ENCODE measurements at regions not wholly inside any gene's neighbourhood (a gene's known extent, or its start where the extent isn't known, plus 50 kb on each side); places are given as distances from the start of the nearest gene placed in this dataset.

DNA sequence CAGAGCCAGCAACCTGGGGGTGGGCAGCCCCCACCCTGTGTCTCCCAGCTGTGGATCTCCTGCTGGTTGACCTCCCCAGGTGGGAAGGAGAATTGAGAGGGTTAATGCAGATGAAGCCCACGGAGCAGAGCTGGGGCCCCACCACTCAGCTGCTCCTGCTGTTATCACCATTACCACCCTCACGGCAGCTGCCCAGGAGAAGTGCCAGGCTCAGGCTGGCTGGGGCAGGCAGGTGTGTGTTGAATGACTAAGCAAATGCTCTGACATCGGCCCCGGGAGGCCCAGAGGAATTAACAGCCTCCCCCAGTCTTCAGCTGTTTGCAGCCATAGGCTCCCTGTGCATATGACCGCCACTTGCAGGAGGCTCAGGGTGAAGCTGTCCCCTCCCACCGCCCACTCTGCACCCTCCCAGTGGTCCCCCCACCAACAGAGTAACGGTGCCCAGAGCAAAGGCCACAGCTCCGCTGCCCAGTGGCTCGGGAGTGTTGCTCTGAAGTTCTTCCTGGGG lies 133.8 kb downstream of the CPZ start:
- TF ChIP-seq, protein P1, sequence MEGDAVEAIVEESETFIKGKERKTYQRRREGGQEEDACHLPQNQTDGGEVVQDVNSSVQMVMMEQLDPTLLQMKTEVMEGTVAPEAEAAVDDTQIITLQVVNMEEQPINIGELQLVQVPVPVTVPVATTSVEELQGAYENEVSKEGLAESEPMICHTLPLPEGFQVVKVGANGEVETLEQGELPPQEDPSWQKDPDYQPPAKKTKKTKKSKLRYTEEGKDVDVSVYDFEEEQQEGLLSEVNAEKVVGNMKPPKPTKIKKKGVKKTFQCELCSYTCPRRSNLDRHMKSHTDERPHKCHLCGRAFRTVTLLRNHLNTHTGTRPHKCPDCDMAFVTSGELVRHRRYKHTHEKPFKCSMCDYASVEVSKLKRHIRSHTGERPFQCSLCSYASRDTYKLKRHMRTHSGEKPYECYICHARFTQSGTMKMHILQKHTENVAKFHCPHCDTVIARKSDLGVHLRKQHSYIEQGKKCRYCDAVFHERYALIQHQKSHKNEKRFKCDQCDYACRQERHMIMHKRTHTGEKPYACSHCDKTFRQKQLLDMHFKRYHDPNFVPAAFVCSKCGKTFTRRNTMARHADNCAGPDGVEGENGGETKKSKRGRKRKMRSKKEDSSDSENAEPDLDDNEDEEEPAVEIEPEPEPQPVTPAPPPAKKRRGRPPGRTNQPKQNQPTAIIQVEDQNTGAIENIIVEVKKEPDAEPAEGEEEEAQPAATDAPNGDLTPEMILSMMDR (IDR thresholded peaks at IDR 0.05; ENCODE audit: low read depth, low read length): no peak
- no peak overlapping the region for H3K4me3 ChIP-seq (replicated peaks in 1 of 2; ENCODE audit: low read depth in 2 of 2, low read length in 2 of 2)
- no peak for DNase-seq (ENCODE audit: low read depth in 2 of 2)

DNA sequence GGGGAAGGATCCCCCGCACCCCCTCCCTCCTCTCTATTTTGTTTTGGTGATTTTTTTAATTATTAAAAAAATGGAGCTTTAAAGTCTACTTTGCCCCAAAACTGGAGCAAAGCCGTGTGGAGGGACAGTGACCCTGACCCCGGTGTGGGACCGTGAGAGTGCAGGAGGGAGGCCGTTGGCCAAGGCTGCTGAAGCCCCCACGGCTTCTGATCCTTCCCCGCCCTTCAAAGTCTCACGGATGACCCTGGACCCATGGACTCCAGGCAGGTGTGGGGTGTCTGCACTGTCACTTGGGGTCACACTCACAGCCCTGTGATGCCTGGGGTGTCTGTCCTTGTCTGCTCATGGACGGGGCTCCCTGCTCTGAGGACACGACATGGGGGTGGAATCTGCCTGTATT lies 133.3 kb downstream of the CPZ start:
- no peak overlapping the region for H3K4me3 ChIP-seq (replicated peaks in 1 of 2; ENCODE audit: low read depth in 2 of 2, low read length in 2 of 2)
- TF ChIP-seq, protein P1 (IDR thresholded peaks at IDR 0.05; ENCODE audit: low read depth, low read length): no peak
- DNase-seq (ENCODE audit: low read depth in 2 of 2): no peak

DNA sequence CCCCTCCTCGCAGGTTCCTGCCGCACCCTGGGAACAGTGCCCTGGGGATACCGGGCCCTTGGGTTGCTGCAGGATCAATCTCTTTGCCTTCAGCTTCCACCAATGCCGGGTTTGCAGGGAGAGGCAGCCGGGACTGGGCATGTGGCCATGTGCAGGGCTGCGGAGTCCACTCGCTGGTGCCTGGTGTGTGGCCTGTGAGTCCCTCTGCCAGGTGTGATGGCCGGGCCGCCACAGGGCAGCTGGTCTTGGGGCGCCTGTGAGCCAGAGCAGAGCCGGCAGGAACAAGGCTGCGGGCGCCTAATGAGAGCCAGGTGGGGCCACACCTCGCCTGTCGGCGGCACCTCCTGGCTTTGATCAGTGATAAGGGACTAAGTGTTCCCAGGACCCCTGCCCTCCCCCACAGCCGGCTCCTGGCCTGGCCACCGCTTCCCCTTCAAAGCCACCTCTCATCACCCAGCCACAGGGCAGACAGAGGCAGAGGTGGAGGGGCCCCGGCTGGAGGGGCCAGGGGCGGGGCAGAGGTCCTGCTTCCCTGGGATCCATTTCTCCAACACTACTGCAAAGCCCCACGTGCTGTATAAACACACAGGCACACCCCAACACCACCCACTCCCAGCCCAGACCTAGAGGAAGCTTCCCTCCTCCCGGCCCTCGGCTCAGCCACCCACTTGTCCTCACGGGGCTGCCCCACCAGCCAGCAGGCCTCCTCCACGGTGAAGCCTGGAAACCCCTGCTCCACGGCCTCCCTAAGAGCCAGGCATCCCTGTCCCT lies 132.7 kb downstream of the CPZ start:
- DNase-seq (ENCODE audit: low read depth in 2 of 2): no peak
- TF ChIP-seq, protein P1 (IDR thresholded peaks at IDR 0.05; ENCODE audit: low read depth, low read length): no peak
- no peak overlapping the region for H3K4me3 ChIP-seq (replicated peaks in 1 of 2; ENCODE audit: low read depth in 2 of 2, low read length in 2 of 2)

DNA sequence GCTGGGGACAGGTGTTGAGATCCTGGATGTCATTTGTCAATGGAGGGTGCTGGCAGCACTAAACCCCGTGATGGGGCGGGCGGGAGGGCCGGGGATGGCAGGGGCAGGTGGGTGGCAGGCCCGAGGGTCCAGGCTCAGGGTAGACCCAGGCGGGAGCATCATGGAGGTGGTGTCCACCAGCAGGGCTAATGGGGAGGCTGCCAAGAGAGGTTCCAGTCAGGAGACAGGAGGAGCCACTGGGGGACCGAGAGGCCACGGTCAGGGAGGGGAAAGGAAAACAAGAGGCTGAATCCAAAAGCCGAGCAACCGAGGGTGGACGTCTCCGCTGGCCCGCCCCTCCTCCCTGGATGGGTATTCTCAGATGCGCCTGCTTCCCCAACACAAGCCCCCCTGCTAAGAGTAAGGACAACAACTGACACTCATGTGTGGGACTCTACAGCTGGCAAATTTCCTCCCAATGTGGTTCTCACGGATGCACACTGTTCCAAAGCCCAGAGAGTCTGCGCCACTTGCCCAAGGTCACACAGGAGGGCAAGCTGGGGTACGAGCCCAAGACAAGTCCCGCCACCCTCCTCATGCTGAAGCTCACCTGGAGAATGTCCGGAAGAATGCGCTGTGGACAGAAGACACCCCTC lies 132.0 kb downstream of the CPZ start:
- H3K4me3 ChIP-seq (replicated peaks in 1 of 2; ENCODE audit: low read depth in 2 of 2, low read length in 2 of 2): no peak overlapping the region
- TF ChIP-seq, protein P1 (IDR thresholded peaks at IDR 0.05; ENCODE audit: low read depth, low read length): no peak
- no peak for DNase-seq (ENCODE audit: low read depth in 2 of 2)

DNA sequence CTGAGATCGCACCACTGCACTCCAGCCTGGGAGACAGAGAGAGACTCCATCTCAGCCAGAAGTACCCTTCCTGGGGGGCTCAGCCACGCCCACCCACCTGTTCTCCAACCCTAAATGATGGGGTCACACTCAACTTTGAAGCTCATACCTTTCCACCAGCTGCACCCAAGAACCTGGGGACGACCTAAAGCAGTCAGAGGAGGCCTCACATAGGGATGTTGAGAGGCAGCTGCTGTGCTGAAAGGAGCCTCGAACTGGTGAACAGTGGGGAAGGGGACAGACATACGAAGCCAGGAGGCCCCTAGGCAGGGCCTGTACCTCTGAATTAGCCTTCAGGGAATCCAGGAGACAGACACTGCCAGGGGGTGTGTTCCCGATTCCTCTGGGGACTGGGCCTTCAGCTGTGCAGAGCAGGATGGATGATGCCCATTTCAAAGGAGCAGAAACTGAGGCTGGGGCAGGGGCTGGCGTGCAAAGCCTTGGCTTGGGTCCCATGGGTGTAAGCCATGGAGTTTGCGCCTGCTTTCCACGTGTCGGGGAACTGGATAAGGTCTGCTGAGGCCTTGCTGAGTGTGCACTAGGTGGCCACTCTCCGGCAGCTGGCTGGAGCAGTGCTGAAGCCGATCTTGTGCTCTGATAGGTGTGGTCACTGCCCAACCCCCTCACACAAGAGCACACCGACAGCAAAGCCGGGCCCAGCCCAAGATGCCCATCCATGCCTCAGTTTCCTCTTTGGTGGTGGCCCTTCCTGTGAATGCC lies 130.8 kb downstream of the CPZ start:
- TF ChIP-seq, protein P1 (IDR thresholded peaks at IDR 0.05; ENCODE audit: low read depth, low read length): no peak
- no peak overlapping the region for H3K4me3 ChIP-seq (replicated peaks in 1 of 2; ENCODE audit: low read depth in 2 of 2, low read length in 2 of 2)
- no peak for DNase-seq (ENCODE audit: low read depth in 2 of 2)

DNA sequence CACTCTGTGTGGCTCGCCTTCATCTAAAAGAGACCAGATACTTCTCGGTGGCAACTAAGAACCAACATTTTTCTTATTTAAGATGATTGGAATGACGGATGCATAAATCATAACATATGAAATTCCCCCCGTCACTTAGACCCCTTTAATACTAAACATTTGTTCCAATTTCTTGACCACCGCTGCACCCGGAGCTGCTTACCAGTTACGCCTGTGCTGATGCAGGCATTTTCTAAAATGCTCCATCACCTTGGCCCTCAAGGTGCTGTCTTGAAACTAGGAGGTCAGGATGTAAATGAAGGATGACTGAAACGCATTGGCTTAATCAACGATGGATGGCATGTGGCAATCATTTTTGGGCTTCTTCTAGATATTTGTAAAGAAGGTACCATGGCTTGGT lies 130.0 kb downstream of the CPZ start:
- no peak for DNase-seq (ENCODE audit: low read depth in 2 of 2)
- no peak overlapping the region for H3K4me3 ChIP-seq (replicated peaks in 1 of 2; ENCODE audit: low read depth in 2 of 2, low read length in 2 of 2)
- TF ChIP-seq, protein P1 (IDR thresholded peaks at IDR 0.05; ENCODE audit: low read depth, low read length): no peak

Measured in cardiac fibroblast (primary cell).